ENCODE measurements at regions not wholly inside any gene's neighbourhood (a gene's known extent, or its start where the extent isn't known, plus 50 kb on each side); places are given as distances from the start of the nearest gene placed in this dataset.

- no peak for TF ChIP-seq ZNF777 (tag by site-specific recombination; IDR thresholded peaks at IDR 0.05; ENCODE audit: borderline replicate concordance)
- TF ChIP-seq ZNF449 (tag by site-specific recombination; IDR thresholded peaks at IDR 0.05), result no peak
- no peak for TF ChIP-seq ZNF521 (tag by site-specific recombination; IDR thresholded peaks at IDR 0.05)
- no peak for TF ChIP-seq ZNF747 (tag by site-specific recombination; IDR thresholded peaks at IDR 0.05)
- no peak for TF ChIP-seq REST (tag by site-specific recombination; IDR thresholded peaks at IDR 0.05)
- no peak for TF ChIP-seq TCF7L2 (IDR thresholded peaks at IDR 0.05; ENCODE audit: borderline replicate concordance, low read depth, low read length)
- TF ChIP-seq ZNF830 (tag by site-specific recombination; IDR thresholded peaks at IDR 0.05; ENCODE audit: low read depth), result no peak
- TF ChIP-seq ZBTB7A (tag by site-specific recombination; IDR thresholded peaks at IDR 0.05; ENCODE audit: low read depth), result no peak
Measured at GRCh38 chr18:60295674-60296073, 76.9 kb downstream of the MC4R start (continued).

- Histone ChIP-seq H3K36me3 (ENCODE audit: control insufficient read depth in 2 of 2, insufficient read depth in 1 of 2, low read length in 2 of 2) (no peaks in the 10 kb centered on the region), H3K27ac (ENCODE audit: extremely low read depth, low read depth, low read length) (no peak overlapping the region), H3K4me1 (ENCODE audit: control insufficient read depth, insufficient read depth, low read length) (no peaks in the 10 kb centered on the region), H3K4me3 (ENCODE audit: low read depth, low read length) (no peak overlapping the region), H3K9me3 (ENCODE audit: control insufficient read depth, insufficient read depth, low read depth, low read length) (no peaks in the 10 kb centered on the region; the same call in 1 of the 2 replicates)
- POLR2A ChIA-PET, result no interaction called here
- no peak for TF ChIP-seq ZNF138 (tag by site-specific recombination; IDR thresholded peaks at IDR 0.05; ENCODE audit: borderline replicate concordance)
- no peak for TF ChIP-seq ZNF214 (tag by site-specific recombination; IDR thresholded peaks at IDR 0.05; ENCODE audit: borderline replicate concordance)
- TF ChIP-seq ZNF112 (tag by site-specific recombination; IDR thresholded peaks at IDR 0.05), result no peak
- TF ChIP-seq PRDM6 (tag by site-specific recombination; IDR thresholded peaks at IDR 0.05), result no peak
- CTCF ChIA-PET, result interaction anchor here (0.7 kb wide), 1 partner anchor 122 kb away, joined by 3 read pairs; no protein-coding TSS in a partner anchor
Measured at GRCh38 chr18:60292186-60292585, 80.4 kb downstream of the MC4R start.

- POLR2A ChIA-PET, result no interaction called here
- H3K27ac ChIP-seq (ENCODE audit: extremely low read depth, low read depth, low read length), result no peak overlapping the region
- H3K4me3 ChIP-seq (ENCODE audit: low read depth, low read length), result no peak overlapping the region
- CTCF ChIA-PET, result no interaction called here
- no peaks in the 10 kb centered on the region for H3K9me3 ChIP-seq (ENCODE audit: control insufficient read depth, insufficient read depth, low read depth, low read length)
- H3K4me1 ChIP-seq (ENCODE audit: control insufficient read depth, insufficient read depth, low read length), result no peaks in the 10 kb centered on the region
- H3K36me3 ChIP-seq (ENCODE audit: control insufficient read depth in 2 of 2, insufficient read depth in 1 of 2, low read length in 2 of 2), result no peaks in the 10 kb centered on the region
- TF ChIP-seq YY2 (tag by site-specific recombination; IDR thresholded peaks at IDR 0.05), result no peak
- no peak for TF ChIP-seq ZNF501 (tag by site-specific recombination; IDR thresholded peaks at IDR 0.05)
- no peak for TF ChIP-seq KLF7 (tag by site-specific recombination; IDR thresholded peaks at IDR 0.05; ENCODE audit: borderline replicate concordance)
- no peak for TF ChIP-seq ZNF292 (tag by site-specific recombination; IDR thresholded peaks at IDR 0.05; ENCODE audit: borderline replicate concordance, low read depth)
- TF ChIP-seq HIC1 (tag by site-specific recombination; IDR thresholded peaks at IDR 0.05), result no peak
- no peak for TF ChIP-seq ZBTB11 (tag by site-specific recombination; conservative IDR thresholded peaks at IDR 0.05; ENCODE audit: low read depth)
- TF ChIP-seq ZXDB (tag by site-specific recombination; IDR thresholded peaks at IDR 0.05), result no peak
- no peak for TF ChIP-seq ZNF600 (tag by site-specific recombination; IDR thresholded peaks at IDR 0.05)
- no peak for TF ChIP-seq ZNF76 (tag by site-specific recombination; IDR thresholded peaks at IDR 0.05; ENCODE audit: borderline replicate concordance, low read depth)
Measured at GRCh38 chr18:60279391-60279790, 93.2 kb downstream of the MC4R start.

All from HEK293 (cell line).